HCT116 (cell line): ENCODE measurements at regions not wholly inside any gene's neighbourhood (a gene's known extent, or its start where the extent isn't known, plus 50 kb on each side); places are given as distances from the start of the nearest gene placed in this dataset.

Source experiments
- ATAC-seq: fragments of 200-7000 bp; cut with Tn5 transposase; 2 replicates; pipeline ENCODE4 v1.9.1; 2020; ENCODE audit warnings: mild to moderate bottlenecking, moderate library complexity
- BruUV-seq: library from RNA; stranded (reverse); fragments of 400-500 nt; replicated peaks from 2 replicates; lab custom pipeline; 2021; lab: Mats Ljungman, UMichigan
- CTCF ChIA-PET: fragments of 300-600 bp; sonication (Branson Sonifier 250); formaldehyde crosslinking; loops from one replicate; lab custom pipeline; 2021; ENCODE audit warnings: antibody characterized with exemption; lab: Charles Lee
- POLR2A ChIA-PET: fragments of 300-600, 350-600 bp; sonication (Branson Sonifier 250); formaldehyde crosslinking; loops from one replicate; lab custom pipeline; 2021; ENCODE audit warnings: antibody characterized with exemption; lab: Charles Lee
- RAD21 ChIA-PET, 2 experiments: fragments of 300-600 bp; sonication (Branson Sonifier 250); formaldehyde crosslinking; loops; one replicate each; lab custom pipeline; 2023; ENCODE audit warnings: low total read pairs in 2 of 2; ENCODE audit not compliant: uncharacterized antibody in 2 of 2, unreplicated experiment in 2 of 2, low non-redundant PET in 1 of 2; lab: Charles Lee
- DNase-seq: peaks from one replicate; pipeline ENCODE4 v3.0.0-alpha.2; 2010; ENCODE audit warnings: low read depth, low spot score
- H2AFZ ChIP-seq: fragments of 200-600 bp; shearing (Covaris generic), sonication (generic); 2 replicates; pipeline ENCODE4 v1.6.1; 2017; ENCODE audit warnings: low read depth, mixed run types, mixed read lengths, antibody characterized with exemption, low read length; ENCODE audit not compliant: poor library complexity, severe bottlenecking
- H3K27ac ChIP-seq: 2 replicates; pipeline ENCODE4 v1.5.1; 2012; ENCODE audit warnings: low read depth, low read length
- H3K27me3 ChIP-seq: fragments of 200-600 bp; sonication (generic); 2 replicates; pipeline ENCODE4 v1.6.1; 2016; ENCODE audit warnings: mixed run types, low read length, mixed read lengths; ENCODE audit not compliant: insufficient read depth
- H3K36me3 ChIP-seq, 2 experiments: fragments of 200-500 bp in 1 of 2; fragments of 200-600 bp in 1 of 2; sonication (Bioruptor generic) in 1 of 2; sonication (generic) in 1 of 2; 2 replicates each; pipeline versions ENCODE4 v1.5.1 to v1.6.1; 2014 to 2016; ENCODE audit warnings: low read length in 2 of 2, inconsistent platforms in 1 of 2, mixed read lengths in 1 of 2, mixed run types in 1 of 2; ENCODE audit not compliant: insufficient read depth in 2 of 2, control insufficient read depth in 1 of 2
- H3K4me1 ChIP-seq, 2 experiments: fragments of 200-600 bp in 1 of 2; sonication (generic) in 1 of 2; 2 replicates each; pipeline versions ENCODE4 v1.5.1 to v1.6.1; 2012 to 2017; ENCODE audit warnings: low read length in 2 of 2, inconsistent platforms in 1 of 2, mild to moderate bottlenecking in 1 of 2, mixed read lengths in 1 of 2, mixed run types in 1 of 2, moderate library complexity in 1 of 2; ENCODE audit not compliant: insufficient read depth in 2 of 2, control insufficient read depth in 1 of 2
- H3K4me2 ChIP-seq: fragments of 200-600 bp; sonication (generic); 2 replicates; pipeline ENCODE4 v1.6.1; 2017; ENCODE audit warnings: mixed run types, low read length, mixed read lengths
- H3K4me3 ChIP-seq, 2 experiments: fragments of 200-600 bp in 1 of 2; sonication (generic) in 1 of 2; replicated peaks in 1 of 2; 2 replicates each; pipeline ENCODE4 v1.5.1; 2011 to 2016; ENCODE audit warnings: low read length in 2 of 2, control low read depth in 1 of 2, low read depth in 1 of 2, mild to moderate bottlenecking in 1 of 2, mixed read lengths in 1 of 2, mixed run types in 1 of 2
- H3K79me2 ChIP-seq: fragments of 200-600 bp; sonication (generic); 2 replicates; pipeline ENCODE4 v1.6.1; 2017; ENCODE audit warnings: mild to moderate bottlenecking, mixed run types, low read length, moderate library complexity, mixed read lengths; ENCODE audit not compliant: insufficient read depth
- H3K9ac ChIP-seq: fragments of 200-600 bp; sonication (generic); 2 replicates; pipeline ENCODE4 v1.6.1; 2016; ENCODE audit warnings: low read length, mixed read lengths
- H3K9me2 ChIP-seq: fragments of 200-600 bp; sonication (generic), shearing (Covaris generic); 2 replicates; pipeline ENCODE4 v1.6.1; 2017; ENCODE audit warnings: mixed run types, mild to moderate bottlenecking, moderate library complexity; ENCODE audit not compliant: insufficient read depth
- H3K9me3 ChIP-seq, 2 experiments: fragments of 200-500 bp in 1 of 2; fragments of 200-600 bp in 1 of 2; sonication (Bioruptor generic) in 1 of 2; sonication (generic) in 1 of 2; 2 replicates each; pipeline ENCODE4 v1.6.1; 2014 to 2017; ENCODE audit warnings: low read length in 2 of 2, mixed read lengths in 2 of 2, inconsistent platforms in 1 of 2, low read depth in 1 of 2, mild to moderate bottlenecking in 1 of 2, mixed run types in 1 of 2, moderate library complexity in 1 of 2; ENCODE audit not compliant: control insufficient read depth in 1 of 2, insufficient read depth in 1 of 2
- H4K20me1 ChIP-seq: fragments of 200-600 bp; sonication (generic), shearing (Covaris generic); 2 replicates; pipeline ENCODE4 v1.6.1; 2017; ENCODE audit warnings: mixed run types, mild to moderate bottlenecking, moderate library complexity; ENCODE audit not compliant: insufficient read depth
- ATF3 ChIP-seq: IDR thresholded peaks from 2 replicates; pipeline ENCODE4 v1.6.1; 2012
- CEBPB ChIP-seq: IDR thresholded peaks from 2 replicates; pipeline ENCODE4 v1.6.1; 2012; ENCODE audit warnings: low read depth
- ELF1 ChIP-seq: IDR thresholded peaks from 2 replicates; pipeline ENCODE4 v1.6.1; 2012; ENCODE audit warnings: low read depth, borderline replicate concordance
- FOSL1 ChIP-seq: IDR thresholded peaks from 2 replicates; pipeline ENCODE4 v1.6.1; 2012; ENCODE audit warnings: low read depth
- JUND ChIP-seq: IDR thresholded peaks from 2 replicates; pipeline ENCODE4 v1.6.1; 2012
- RAD21 ChIP-seq: IDR thresholded peaks from 2 replicates; pipeline ENCODE4 v1.6.1; 2012; ENCODE audit warnings: low read depth, mild to moderate bottlenecking
- SIN3A ChIP-seq: IDR thresholded peaks from 2 replicates; pipeline ENCODE4 v1.6.1; 2012; ENCODE audit warnings: low read depth
- SP1 ChIP-seq: IDR thresholded peaks from 2 replicates; pipeline ENCODE4 v1.6.1; 2012; ENCODE audit warnings: low read depth
- SRF ChIP-seq: IDR thresholded peaks from 2 replicates; pipeline ENCODE4 v1.6.1; 2012; ENCODE audit warnings: low read depth
- TCF7L2 ChIP-seq: IDR thresholded peaks from 2 replicates; pipeline ENCODE4 v1.7.0; 2011; ENCODE audit warnings: borderline replicate concordance, inconsistent platforms; ENCODE audit not compliant: insufficient read depth, insufficient read length; ENCODE audit errors: extremely low read depth
- YY1 ChIP-seq: IDR thresholded peaks from 2 replicates; pipeline ENCODE4 v1.6.1; 2011; ENCODE audit warnings: low read length, low read depth, moderate library complexity, mild to moderate bottlenecking; ENCODE audit not compliant: insufficient replicate concordance; ENCODE audit errors: extremely low read depth
- ZFX ChIP-seq: fragments of 450-650 bp; IDR thresholded peaks from 2 replicates; pipeline ENCODE4 v1.6.1; 2017
- intact Hi-C: fragments of 100-400 bp; cut with micrococcal nuclease; formaldehyde crosslinking; loops from 2 replicates; pipeline ENCODE4 v1.10.0; 2022

GRCh38 chr7:68587599-68587998 is 1010.7 kb upstream of the AUTS2 start:
- no peak for TF ChIP-seq SRF
- BruUV-seq: no TSS peak
- H3K9ac ChIP-seq: no peak overlapping the region
- H3K27me3 ChIP-seq: no peaks in the 10 kb centered on the region
- no peak overlapping the region for H3K4me2 ChIP-seq
- ChIA-PET RAD21 (no interaction called here), POLR2A (no interaction called here), CTCF (no interaction called here)
- H3K9me2 ChIP-seq: no peaks in the 10 kb centered on the region
- no peaks in the 10 kb centered on the region for H4K20me1 ChIP-seq
- ATAC-seq (no peak), DNase-seq (no peak)
- no peak overlapping the region for H3K4me3 ChIP-seq
- no peak overlapping the region for H3K27ac ChIP-seq
- no peak overlapping the region for H2AFZ ChIP-seq
- H3K79me2 ChIP-seq: no peaks in the 10 kb centered on the region
- no peaks in the 10 kb centered on the region for H3K4me1 ChIP-seq
- no peaks in the 10 kb centered on the region for H3K36me3 ChIP-seq
- intact Hi-C loops: no loop called here
- H3K9me3 ChIP-seq: peaks cover 0 to 17% of the 10 kb centered on the region in 2 experiments; a peak in 2 of 4 replicates

GRCh38 chr7:68601826-68602225 is 996.4 kb upstream of the AUTS2 start:
- Histone ChIP-seq H3K9ac (no peak overlapping the region), H3K4me1 (no peaks in the 10 kb centered on the region), H3K4me2 (no peak overlapping the region)
- ATAC-seq: no peak
- DNase-seq: no peak
- CTCF ChIA-PET: no interaction called here
- POLR2A ChIA-PET: no interaction called here
- RAD21 ChIA-PET: no interaction called here
- no peak for TF ChIP-seq CEBPB
- TF ChIP-seq TCF7L2: no peak
- no peak for TF ChIP-seq RAD21
- no peak for TF ChIP-seq ELF1
- TF ChIP-seq SIN3A: no peak
- no peak for TF ChIP-seq ZFX
- no peak for TF ChIP-seq FOSL1
- TF ChIP-seq ATF3: no peak
- no peak for TF ChIP-seq JUND
- TF ChIP-seq SP1: no peak
- TF ChIP-seq YY1: no peak
- TF ChIP-seq, all 23 proteins: peak for 0
- Histone ChIP-seq H3K27ac (no peak overlapping the region), H3K79me2 (no peaks in the 10 kb centered on the region), H3K9me3 (peaks cover 5 to 25% of the 10 kb centered on the region in 2 experiments; a peak in 2 of 4 replicates), H3K9me2 (no peaks in the 10 kb centered on the region), H3K27me3 (no peaks in the 10 kb centered on the region), H3K36me3 (no peaks in the 10 kb centered on the region), H2AFZ (no peak overlapping the region), H4K20me1 (no peaks in the 10 kb centered on the region), H3K4me3 (no peak overlapping the region)
- intact Hi-C loops: no loop called here
- BruUV-seq: no TSS peak
